GM13977 (cell line): ENCODE measurements at regions not wholly inside any gene's neighbourhood (a gene's known extent, or its start where the extent isn't known, plus 50 kb on each side); places are given as distances from the start of the nearest gene placed in this dataset.

Source experiments
- DNase-seq: peaks from one replicate; pipeline ENCODE4 v3.0.0; 2012; ENCODE audit warnings: low spot score
- CTCF ChIP-seq: IDR thresholded peaks from 2 replicates; pipeline ENCODE4 v1.5.1; 2012; ENCODE audit warnings: mild to moderate bottlenecking, control low read depth; ENCODE audit not compliant: insufficient read depth; ENCODE audit errors: extremely low read depth, missing control alignments
- in situ Hi-C: fragments of 300-500 bp; cut with MboI; formaldehyde crosslinking; loops from one replicate; pipeline ENCODE4 v1.12.0; 2022; ENCODE audit warnings: low sequenced_read_pairs, low pct_unique_long_range_greater_than_20kb, mixed read lengths, inconsistent platforms; ENCODE audit not compliant: unreplicated experiment

DNA sequence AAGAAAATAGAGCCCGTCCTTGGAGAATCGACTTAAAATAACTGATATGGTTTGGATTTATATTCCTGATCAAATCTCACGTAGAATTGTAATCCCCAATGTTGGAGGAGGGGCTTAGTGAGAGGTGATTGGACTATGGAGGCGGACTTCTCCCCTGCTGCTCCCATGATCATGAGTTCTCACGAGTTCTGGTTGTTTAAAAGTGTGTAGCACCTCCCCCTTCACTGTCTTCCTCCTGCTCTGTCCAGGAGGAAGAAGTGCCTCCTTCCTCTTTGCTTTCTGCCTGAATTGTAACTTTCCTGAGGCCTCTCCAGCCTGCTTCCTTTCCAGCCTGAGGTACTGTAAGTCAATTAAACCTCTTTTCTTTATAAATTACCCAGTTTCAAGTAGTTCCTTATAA lies 529.2 kb downstream of the HAO1 start:
- no peak for TF ChIP-seq CTCF
- no peak for DNase-seq
- in situ Hi-C loops, result no loop called here

DNA sequence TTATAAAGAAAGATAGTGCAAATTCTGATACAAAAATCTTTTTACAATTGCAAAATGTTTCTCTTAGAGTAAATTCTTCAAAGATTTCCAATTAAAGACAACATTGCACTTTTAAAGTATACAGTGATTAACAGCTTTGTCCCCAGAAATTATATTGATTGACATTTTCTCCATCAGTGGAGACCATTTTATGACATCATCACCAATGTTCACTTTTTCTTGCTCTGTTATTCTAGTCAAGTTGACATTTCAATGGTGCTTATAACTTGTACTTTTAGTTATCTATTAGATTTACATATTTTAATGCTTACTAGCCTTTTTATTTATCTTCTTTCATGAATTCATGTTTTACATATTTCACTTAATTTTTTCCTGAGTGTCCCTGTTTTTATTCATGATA lies 524.8 kb downstream of the HAO1 start:
- no peak for DNase-seq
- TF ChIP-seq CTCF, result no peak
- in situ Hi-C loops, result no loop called here

DNA sequence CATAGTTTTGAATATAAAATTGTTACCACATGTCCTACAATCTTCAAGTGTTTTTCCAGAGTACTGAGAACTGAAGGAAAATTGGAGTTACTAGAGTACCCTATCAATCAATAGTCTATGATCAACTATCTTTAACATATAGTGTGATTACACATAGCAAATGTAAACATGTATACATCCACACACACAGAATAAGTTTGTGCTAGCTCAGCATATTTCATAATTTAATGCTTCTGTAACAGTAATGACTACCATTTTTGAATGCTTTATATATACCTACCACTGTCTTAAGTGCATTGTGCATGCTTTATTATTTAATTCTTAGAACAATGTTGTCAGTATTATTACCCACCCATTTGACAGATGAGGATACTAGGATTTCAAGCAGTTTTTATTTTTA lies 523.9 kb downstream of the HAO1 start:
- TF ChIP-seq CTCF, result no peak

GRCh38 chr20:7420345-7420744 lies 519.9 kb downstream of the HAO1 start:
- in situ Hi-C loops, result no loop called here
- TF ChIP-seq CTCF, result no peak
- no peak for DNase-seq

More for the DNA sequence above, 523.9 kb downstream of the HAO1 start:
- in situ Hi-C loops, result no loop called here
- no peak for DNase-seq

DNA sequence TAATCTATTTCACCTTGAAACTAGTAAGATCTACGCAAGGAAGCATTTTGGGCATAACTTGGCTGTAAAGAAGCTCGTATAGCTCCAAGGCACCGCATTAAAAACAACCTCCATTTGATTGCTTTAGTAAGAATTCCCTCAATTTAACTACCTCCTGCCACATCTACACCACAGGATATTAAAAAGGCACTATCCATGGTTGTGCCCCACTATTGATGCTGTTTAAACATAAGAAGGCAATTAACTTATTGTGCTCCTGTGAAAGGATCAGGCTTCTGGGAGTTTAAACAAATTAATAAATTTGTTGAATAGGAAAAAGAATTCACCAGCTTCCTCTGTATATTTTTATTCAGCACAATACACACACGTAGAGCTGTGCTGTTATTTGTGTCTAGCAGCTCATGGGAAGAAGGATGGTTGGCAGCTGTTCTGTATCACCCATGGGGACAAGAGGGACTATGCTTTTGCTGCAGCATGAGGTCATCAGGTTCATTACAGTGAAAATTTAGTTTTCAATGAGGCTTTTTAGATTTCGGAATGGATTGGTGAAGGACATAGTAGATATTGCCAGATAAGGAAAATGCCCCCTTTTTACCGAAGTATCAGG lies 513.3 kb downstream of the HAO1 start:
- TF ChIP-seq CTCF, result no peak
- in situ Hi-C loops, result no loop called here
- no peak for DNase-seq

GRCh38 chr20:7428946-7429345 lies 511.3 kb downstream of the HAO1 start:
- DNase-seq, result no peak
- TF ChIP-seq CTCF, result no peak
- in situ Hi-C loops, result no loop called here

DNA sequence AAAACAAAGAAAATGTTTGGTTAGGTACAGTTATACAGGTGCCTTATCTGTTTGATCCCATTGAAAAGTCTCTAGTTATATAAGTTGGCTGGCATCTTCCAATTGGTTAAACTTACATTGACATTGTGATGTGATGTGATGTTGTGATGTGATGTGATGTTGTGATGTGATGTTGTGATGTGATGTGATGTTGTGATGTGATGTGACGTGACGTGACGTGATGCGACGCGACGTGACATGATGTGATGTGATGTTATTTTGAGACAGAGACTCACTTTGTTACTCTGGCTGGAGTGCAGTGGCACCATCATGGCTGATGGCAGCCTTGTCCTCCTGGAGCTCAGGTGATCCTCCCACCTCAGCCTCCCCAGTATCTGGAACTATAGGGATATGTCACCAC lies 507.6 kb downstream of the HAO1 start:
- DNase-seq, result no peak
- no peak for TF ChIP-seq CTCF
- in situ Hi-C loops, result no loop called here
